B cell (primary cell): ENCODE measurements at regions not wholly inside any gene's neighbourhood (a gene's known extent, or its start where the extent isn't known, plus 50 kb on each side); places are given as distances from the start of the nearest gene placed in this dataset.

Experiments
- EZH2 ChIP-seq: IDR thresholded peaks from 2 replicates; pipeline ENCODE4 v1.6.1; 2012; ENCODE audit warnings: borderline replicate concordance, low read depth, mild to moderate bottlenecking, moderate library complexity, low read length; ENCODE audit not compliant: insufficient read depth, poor library complexity, severe bottlenecking
- TF ChIP-seq, protein P1 (sequence below): fragments of 200-600 bp; IDR thresholded peaks from one replicate; pipeline ENCODE4 v1.8.0; 2022; ENCODE audit warnings: antibody characterized with exemption, mild to moderate bottlenecking

DNA sequence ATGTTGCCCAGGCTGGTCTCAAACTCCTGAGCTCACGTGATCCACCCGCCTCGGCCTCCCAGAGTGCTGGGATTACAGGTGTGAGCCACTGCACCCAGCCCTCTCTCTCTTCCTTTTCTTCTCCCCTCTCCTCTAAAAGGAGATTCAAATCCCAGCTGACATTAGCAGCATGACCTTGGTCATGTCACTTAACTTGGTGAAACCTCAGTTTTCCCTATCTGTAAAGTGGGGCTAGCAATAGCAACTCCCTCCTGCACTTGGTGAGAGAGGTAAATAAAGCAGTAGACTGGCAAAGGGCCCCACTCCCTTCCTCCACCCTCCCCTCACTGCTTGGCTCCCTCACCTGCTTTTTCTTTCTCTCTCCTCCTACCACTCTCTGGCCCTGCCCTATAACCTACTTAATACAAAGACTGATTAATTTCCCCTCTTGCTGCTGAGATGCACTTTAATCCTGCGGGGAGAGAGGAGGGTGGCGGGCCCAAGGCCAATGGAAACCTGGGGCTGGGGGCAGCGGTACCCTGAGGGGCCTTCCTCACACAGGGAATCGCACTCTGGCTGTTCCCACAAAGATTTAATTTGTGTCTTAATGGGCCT, 54.2 kb upstream of the ZFAND3 start:
- TF ChIP-seq, protein P1, sequence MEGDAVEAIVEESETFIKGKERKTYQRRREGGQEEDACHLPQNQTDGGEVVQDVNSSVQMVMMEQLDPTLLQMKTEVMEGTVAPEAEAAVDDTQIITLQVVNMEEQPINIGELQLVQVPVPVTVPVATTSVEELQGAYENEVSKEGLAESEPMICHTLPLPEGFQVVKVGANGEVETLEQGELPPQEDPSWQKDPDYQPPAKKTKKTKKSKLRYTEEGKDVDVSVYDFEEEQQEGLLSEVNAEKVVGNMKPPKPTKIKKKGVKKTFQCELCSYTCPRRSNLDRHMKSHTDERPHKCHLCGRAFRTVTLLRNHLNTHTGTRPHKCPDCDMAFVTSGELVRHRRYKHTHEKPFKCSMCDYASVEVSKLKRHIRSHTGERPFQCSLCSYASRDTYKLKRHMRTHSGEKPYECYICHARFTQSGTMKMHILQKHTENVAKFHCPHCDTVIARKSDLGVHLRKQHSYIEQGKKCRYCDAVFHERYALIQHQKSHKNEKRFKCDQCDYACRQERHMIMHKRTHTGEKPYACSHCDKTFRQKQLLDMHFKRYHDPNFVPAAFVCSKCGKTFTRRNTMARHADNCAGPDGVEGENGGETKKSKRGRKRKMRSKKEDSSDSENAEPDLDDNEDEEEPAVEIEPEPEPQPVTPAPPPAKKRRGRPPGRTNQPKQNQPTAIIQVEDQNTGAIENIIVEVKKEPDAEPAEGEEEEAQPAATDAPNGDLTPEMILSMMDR, result no peak
- TF ChIP-seq EZH2, result no peak
